NCI-H2227 (cell line): ENCODE measurements at regions not wholly inside any gene's neighbourhood (a gene's known extent, or its start where the extent isn't known, plus 50 kb on each side); places are given as distances from the start of the nearest gene placed in this dataset.
A peak's percentile ranks its signal among the peaks of the same experiment; 100 is the strongest.

ENCODE experiments used
- DNase-seq: peaks from one replicate; lab custom pipeline; 2025; ENCODE audit not compliant: unreplicated experiment; lab: John Stamatoyannopoulos, UW

DNA sequence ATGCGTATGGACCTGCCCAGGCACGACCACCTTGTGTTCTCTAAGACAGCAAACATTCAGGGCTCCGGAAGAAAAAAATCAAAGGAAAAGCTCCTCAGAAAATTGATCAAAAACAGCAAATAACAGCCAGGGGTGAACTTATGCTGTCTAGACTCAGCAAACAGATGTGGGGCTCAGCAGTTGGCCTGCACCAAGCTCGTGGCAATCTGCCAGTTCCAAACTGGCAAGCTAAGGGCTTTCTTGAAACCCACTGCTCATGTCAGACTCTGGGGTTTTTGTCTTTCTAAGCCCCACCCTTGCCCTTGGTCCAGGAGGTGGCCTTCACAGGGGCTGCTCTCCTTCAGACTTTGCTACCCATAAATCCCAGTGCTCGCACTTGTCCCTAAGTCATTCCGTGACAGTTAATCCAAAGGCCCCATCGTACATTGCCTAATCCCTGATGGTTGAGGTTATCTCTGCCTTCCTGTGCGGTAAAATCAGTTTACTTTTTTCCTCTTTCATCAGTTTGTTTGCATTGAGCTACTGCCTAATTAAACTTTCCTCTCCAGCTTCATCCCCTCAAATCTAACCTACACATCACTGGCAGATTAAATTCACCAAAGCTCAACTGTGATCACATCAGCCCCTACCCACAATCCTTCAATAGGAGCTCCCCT, 408.0 kb downstream of the LRATD1 start:
- DNase-seq: no peak

DNA sequence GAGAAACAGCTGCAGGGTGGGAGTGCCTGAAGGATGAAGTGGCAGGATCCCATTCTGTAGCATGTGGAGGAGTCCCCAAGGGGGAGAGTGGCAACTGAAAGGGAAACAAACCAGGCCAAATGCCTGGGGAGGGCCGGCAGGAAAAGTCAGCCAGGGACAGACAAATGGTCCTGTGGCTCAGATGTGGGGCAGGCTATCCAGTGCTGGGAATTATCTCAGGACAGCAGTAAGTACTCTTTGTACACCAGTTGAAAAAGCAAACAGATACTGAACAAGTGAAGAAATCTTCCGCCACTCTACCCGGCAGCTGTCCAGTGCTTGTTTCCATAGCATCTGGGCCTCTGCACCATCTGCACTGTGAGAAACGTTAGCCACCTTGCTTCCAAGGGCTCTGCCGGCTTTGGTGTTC, 408.9 kb downstream of the LRATD1 start:
- no peak for DNase-seq

DNA sequence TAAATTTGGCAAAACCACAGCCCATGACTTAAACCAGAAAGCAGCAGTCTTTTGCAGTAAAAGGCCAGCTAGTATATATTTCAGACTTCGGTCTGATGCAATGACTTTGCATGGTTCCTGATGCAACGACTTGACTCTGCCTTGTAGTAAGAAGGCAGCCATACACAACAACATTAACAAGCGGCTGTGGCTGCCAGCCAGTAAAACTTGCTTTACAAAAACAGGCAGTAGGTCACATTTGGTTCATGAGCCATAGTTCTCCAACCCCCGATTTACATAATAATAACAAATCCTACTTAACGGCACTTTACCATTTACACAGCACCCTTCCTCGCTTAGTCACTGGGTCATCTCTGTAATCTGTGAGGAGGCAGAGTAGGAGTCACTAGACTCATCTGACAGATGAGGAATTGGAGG, 410.3 kb downstream of the LRATD1 start:
- DNase-seq: no peak

DNA sequence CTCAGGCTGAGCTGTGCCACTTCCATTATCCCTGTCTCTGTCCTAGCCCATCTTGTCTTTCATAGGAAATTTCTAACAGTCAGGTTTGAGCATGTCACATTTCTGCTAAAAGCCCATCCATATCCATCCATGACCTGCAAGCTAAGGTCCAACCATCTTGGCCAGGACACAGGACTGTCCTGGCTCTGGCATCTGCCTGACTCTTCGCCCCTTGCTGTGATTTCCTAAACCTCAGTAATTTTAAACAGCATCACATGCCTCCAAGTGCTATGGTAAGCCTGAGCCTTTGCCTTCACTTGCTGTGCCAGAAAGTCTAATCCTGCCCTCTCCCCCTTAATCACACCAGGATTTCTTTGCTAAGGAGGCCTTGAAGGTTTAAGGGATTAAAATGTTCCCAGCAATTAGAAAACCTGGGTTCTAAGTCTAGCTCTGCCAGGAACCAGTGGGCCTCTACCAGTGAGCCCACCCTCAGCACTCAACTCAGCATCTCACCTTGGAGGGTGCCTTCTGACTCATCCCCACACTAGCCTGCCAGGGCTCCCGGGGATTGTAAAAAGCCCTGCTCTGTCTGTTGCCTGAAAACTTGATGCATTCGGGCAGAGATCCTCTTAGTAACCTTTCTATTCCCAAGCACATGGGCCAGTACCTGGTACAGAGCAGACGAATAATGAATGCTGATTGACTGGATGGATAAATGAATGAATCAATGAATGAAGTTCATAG, 411.0 kb downstream of the LRATD1 start:
- no peak for DNase-seq

DNA sequence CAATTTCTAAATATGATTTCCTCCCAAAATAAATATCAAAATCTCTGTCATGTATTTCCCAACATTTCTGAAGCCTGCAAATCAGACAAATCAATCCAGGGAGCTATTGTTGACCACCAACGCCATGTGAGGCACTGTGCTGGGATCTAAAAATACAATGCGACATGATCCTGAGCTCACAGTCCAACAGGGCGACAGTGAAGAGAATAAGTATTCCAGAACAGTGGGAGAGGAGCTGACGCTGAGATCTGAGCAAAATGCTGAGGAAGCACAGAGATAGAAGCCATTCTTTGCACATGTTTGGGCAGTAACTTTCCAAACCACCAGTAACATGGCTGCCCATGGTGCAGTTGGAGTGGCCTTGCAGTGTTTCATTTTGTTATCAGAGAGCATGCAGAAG, 412.5 kb downstream of the LRATD1 start:
- DNase-seq: no peak

DNA sequence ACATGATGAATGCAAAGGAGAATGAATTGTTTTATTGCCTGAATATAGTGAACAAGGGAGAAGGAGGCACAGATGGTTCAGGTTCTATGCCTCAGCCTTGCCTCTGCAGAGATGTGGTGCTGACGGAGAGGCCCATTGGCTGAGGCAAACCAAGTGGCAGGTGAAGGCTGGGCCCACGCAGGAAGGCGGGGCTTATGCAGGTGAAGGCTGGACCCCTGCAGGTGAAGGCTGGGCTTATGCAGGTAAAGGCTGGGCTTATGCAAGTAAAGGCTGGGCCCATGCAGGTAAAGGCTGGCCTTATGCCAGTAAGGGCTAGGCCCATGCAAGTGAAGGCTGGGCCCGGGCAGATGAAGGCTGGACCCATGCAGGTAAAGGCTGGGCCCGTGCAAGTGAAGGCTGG, 414.7 kb downstream of the LRATD1 start:
- DNase-seq: no peak

- no peak for DNase-seq
These were observed 415.5 kb downstream of the LRATD1 start for GRCh38 chr2:15048000-15048399.

DNA sequence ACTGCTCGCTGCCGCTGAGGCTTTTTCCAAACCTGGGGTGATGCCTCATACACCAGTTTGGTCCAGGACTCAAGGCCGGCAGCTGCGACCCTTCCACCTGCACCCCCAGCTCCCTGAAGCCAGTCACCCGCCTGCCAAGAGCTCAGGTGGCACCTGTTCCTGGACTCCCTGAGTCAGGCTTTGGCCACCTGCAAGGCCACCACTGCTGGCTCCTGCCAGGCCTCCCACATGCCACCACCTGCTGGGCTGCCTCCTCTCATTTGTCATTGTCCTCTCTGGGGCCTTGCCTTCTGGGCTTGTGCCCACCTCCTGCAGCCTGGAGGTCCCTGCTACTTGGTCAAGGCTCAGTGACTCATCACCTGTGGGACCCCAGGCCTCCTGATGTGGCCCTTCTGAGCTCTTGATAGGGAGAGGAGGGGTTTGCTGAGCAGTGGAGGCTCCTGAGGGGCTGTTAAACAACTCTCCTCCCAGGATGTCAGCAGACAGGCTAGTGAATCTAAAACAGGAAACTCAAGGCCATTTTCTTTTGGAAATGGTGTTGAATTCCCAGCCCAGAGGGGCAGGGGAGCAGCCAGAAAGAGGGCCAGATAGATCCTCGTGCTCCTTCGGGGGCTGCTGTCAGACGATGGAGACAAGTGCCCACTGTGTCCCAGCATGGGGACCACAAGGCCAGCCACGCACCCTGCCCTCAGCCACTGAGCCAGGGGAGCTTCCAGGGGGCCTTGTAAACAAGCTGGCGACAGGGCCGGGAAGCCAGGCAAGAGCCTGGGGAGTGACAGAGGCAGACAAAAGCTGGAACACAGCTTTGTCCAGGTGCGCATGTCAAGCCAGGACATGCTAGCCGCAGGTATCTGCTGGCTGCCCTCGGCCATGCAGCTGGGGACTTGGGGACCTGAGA, 416.8 kb downstream of the LRATD1 start:
- DNase-seq: no peak

- DNase-seq: no peak
These were observed 418.0 kb downstream of the LRATD1 start for GRCh38 chr2:15050483-15050882.

DNA sequence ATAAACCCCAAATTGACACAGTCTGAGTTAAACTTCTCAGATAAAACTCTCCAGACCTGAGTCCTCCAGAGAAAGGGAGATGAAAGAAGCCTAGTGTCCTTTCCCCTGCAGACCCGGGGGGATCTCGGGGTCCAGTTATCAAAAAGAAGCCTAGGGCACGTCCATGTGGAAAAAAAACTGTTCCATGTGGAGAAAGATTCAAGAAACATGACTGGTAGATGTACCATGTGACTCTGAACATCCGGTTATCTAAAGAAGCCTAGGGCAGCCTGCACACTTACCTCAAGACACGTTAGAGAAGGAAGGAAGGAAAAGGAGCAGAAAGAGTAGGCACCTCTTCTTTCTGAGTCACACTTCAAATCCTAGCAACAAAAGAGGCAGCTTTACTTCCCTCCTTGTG, 421.0 kb downstream of the LRATD1 start:
- DNase-seq: no peak

GRCh38 chr2:15058015-15058720, 425.7 kb downstream of the LRATD1 start:
- peak; percentile 18 for DNase-seq

DNA sequence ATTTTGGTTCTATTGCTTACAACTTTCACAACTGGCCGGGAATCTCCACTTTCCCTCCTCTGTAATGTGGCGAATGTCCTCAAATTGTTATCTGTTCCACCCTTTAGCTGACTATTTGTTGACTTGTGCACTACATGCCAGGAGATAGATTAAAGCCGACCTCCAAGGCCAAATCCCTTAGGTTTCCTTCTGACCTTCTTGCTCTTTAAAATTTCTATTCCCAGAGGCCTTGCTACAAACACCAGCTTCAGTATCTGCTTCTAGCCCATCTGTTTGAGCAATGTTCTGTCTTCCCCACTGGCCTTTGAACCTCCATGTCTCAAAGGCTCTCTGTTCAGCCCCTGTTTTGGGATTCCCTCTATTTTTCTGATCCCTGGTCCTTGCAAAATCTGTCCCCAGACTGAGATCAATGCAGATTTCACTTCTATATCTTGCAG, 426.2 kb downstream of the LRATD1 start:
- DNase-seq: no peak

DNA sequence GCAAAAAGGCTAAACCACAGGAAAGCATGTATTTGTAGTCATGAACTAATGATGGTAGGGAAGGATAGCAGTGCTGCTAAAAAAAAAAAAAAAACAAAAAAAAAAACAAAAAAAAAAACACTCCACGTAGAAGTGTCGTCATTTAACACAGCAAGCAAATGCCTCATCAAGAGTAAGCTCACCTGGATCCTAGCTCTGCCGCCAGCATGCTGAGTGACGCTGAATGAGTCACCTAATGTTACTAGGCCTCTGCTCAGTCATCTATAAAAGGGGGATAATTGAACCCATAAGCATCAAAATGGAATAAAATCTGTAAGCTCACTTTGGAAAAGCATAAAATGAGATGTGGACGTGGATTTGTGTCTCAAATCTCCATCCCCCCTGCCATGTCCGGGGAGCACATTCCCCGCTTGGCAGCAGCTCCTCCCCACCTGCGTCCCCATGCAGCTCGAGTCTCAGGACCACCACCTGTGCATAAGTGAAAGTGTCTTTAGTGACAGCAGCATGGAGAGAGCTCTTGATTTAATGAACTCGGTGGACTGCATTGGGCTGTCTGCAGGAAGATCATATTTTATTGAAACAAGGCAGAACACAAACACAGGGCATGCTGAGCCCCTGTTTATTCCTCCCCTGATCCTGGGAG, 427.5 kb downstream of the LRATD1 start:
- peak; percentile 21 for DNase-seq

- DNase-seq: no peak
These were observed 428.8 kb downstream of the LRATD1 start for GRCh38 chr2:15061268-15061667.

DNA sequence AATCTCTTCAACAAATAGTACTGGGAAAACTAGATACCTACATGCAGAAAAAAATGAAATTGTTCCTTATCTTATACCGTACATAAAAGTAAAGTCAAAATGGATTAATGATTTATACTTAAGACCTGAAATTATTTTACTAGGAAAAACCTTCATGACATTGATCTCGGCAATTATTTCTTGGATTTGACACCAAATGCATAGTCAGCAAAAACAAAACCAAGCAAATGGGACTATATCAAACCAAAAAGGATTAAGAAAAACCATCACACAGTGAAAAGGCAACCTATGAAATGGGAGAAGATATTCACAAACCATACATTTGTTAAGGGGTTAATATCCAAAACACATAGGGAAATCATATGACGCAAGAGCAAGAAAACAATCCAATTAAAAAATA, 433.6 kb downstream of the LRATD1 start:
- no peak for DNase-seq

GRCh38 chr2:15069149-15069548, 436.6 kb downstream of the LRATD1 start:
- no peak for DNase-seq

- DNase-seq: no peak
These were observed 440.3 kb downstream of the LRATD1 start for GRCh38 chr2:15072836-15073235.

GRCh38 chr2:15073664-15074063, 441.1 kb downstream of the LRATD1 start:
- no peak for DNase-seq

DNA sequence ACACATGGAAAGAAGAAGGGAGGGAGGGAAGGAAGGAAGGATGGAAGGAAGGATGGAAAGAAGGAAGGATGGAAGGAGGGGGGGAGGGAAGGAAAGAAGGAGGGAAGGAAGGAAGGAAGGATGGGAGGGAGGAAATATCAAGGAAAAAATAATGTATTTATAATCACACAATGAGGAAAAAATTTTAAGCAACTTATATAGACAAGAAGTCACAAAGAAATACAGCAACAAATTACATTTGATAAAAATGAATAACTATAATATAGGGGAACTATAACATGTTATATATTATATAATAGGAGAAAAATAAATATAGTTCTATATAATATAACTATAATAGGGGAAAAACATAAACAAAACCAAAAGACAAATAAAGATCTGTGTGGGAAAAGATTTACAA, 441.8 kb downstream of the LRATD1 start:
- no peak for DNase-seq
